Neuronal stem cell (in vitro differentiated cells): ENCODE measurements at regions not wholly inside any gene's neighbourhood (a gene's known extent, or its start where the extent isn't known, plus 50 kb on each side); places are given as distances from the start of the nearest gene placed in this dataset.

Source experiments
- DNase-seq: peaks from one replicate; pipeline ENCODE4 v3.0.0-alpha.2; 2013; ENCODE audit warnings: low spot score
- H2AFZ ChIP-seq: one replicate; pipeline ENCODE4 v1.6.1; 2013; ENCODE audit warnings: mild to moderate bottlenecking, low read length, inconsistent platforms
- H2AK5ac ChIP-seq: 2 replicates; pipeline ENCODE4 v1.6.1; 2013; ENCODE audit warnings: low read depth, mild to moderate bottlenecking, inconsistent platforms, low read length, moderate library complexity, mixed read lengths
- H2BK120ac ChIP-seq: 2 replicates; pipeline ENCODE4 v1.6.1; 2013; ENCODE audit warnings: low read depth, mild to moderate bottlenecking, inconsistent platforms, low read length, moderate library complexity, mixed read lengths
- H2BK12ac ChIP-seq: one replicate; pipeline ENCODE4 v1.6.1; 2013; ENCODE audit warnings: low read length, inconsistent platforms
- H2BK15ac ChIP-seq: 2 replicates; pipeline ENCODE4 v1.6.1; 2013; ENCODE audit warnings: mild to moderate bottlenecking, low read length, inconsistent platforms, mixed read lengths
- H2BK5ac ChIP-seq: one replicate; pipeline ENCODE4 v1.6.1; 2013; ENCODE audit warnings: inconsistent platforms, mild to moderate bottlenecking, low read length, moderate library complexity
- H3K14ac ChIP-seq: one replicate; pipeline ENCODE4 v1.6.1; 2013; ENCODE audit warnings: low read length, inconsistent platforms
- H3K18ac ChIP-seq: 2 replicates; pipeline ENCODE4 v1.6.1; 2013; ENCODE audit warnings: low read length, inconsistent platforms
- H3K23ac ChIP-seq: 2 replicates; pipeline ENCODE4 v1.6.1; 2013; ENCODE audit warnings: low read depth, mild to moderate bottlenecking, mixed read lengths, low read length, inconsistent platforms; ENCODE audit not compliant: poor library complexity
- H3K27ac ChIP-seq: replicated peaks from 3 replicates; pipeline ENCODE4 v1.5.1; 2013; ENCODE audit warnings: low read length, inconsistent platforms
- H3K27me3 ChIP-seq, 3 experiments: 2 replicates each; pipeline ENCODE4 v1.6.1; 2013; ENCODE audit warnings: low read length in 3 of 3, mild to moderate bottlenecking in 2 of 3, inconsistent platforms in 1 of 3, low read depth in 1 of 3, mixed read lengths in 1 of 3, moderate library complexity in 1 of 3; ENCODE audit not compliant: control insufficient read depth in 3 of 3, insufficient read depth in 3 of 3
- H3K36me3 ChIP-seq, 2 donors: replicated peaks in 1 of 2; 2 replicates each; pipeline ENCODE4 v1.6.1; 2013; ENCODE audit warnings: low read length in 2 of 2; ENCODE audit not compliant: control insufficient read depth in 2 of 2, insufficient read depth in 2 of 2
- H3K4ac ChIP-seq: 2 replicates; pipeline ENCODE4 v1.6.1; 2013; ENCODE audit warnings: inconsistent platforms, mild to moderate bottlenecking, low read length, moderate library complexity
- H3K4me1 ChIP-seq, 2 donors: 1 replicate in 1 of 2; 2 replicates in 1 of 2; pipeline ENCODE4 v1.6.1; 2013; ENCODE audit warnings: low read length in 2 of 2, low read depth in 1 of 2; ENCODE audit not compliant: control insufficient read depth in 2 of 2, insufficient read depth in 1 of 2
- H3K4me2 ChIP-seq: one replicate; pipeline ENCODE4 v1.6.1; 2013; ENCODE audit warnings: mild to moderate bottlenecking, low read length, inconsistent platforms; ENCODE audit not compliant: insufficient read depth, poor library complexity, severe bottlenecking
- H3K4me3 ChIP-seq, 2 donors: 2 replicates each; pipeline ENCODE4 v1.5.1; 2013; ENCODE audit warnings: low read length in 2 of 2, mild to moderate bottlenecking in 2 of 2, inconsistent platforms in 1 of 2, moderate library complexity in 1 of 2
- H3K79me1 ChIP-seq: one replicate; pipeline ENCODE4 v1.6.1; 2013; ENCODE audit warnings: low read depth, mild to moderate bottlenecking, inconsistent platforms, low read length, moderate library complexity
- H3K9ac ChIP-seq: one replicate; pipeline ENCODE4 v1.6.1; 2013; ENCODE audit warnings: mild to moderate bottlenecking, low read depth, low read length, inconsistent platforms; ENCODE audit not compliant: poor library complexity
- H3K9me3 ChIP-seq, 2 donors: replicated peaks in 1 of 2; 2 replicates each; pipeline versions ENCODE3 to v1.6.1; 2013; ENCODE audit warnings: low read length in 2 of 2, mild to moderate bottlenecking in 2 of 2, inconsistent platforms in 1 of 2, low read depth in 1 of 2, mixed read lengths in 1 of 2, moderate library complexity in 1 of 2; ENCODE audit not compliant: control insufficient read depth in 2 of 2, insufficient read depth in 1 of 2
- H4K8ac ChIP-seq: one replicate; pipeline ENCODE4 v1.6.1; 2013; ENCODE audit warnings: low read depth, mild to moderate bottlenecking, inconsistent platforms, low read length, moderate library complexity
- H4K91ac ChIP-seq: one replicate; pipeline ENCODE4 v1.6.1; 2013; ENCODE audit warnings: low read length, low read depth, mild to moderate bottlenecking, inconsistent platforms; ENCODE audit not compliant: poor library complexity
- WGBS, 2 donors: extraction: QIAGEN DNeasy Blood & Tissue Kit; methylation state at CpG; one replicate each; pipeline ENCODE4 v1.1.7; 2013; ENCODE audit warnings: missing lambda C conversion rate in 2 of 2, mixed read lengths in 1 of 2; ENCODE audit not compliant: insufficient read length in 2 of 2, insufficient replicate concordance in 1 of 2; ENCODE audit errors: extremely low coverage in 2 of 2; 5-methylcytosine and 5-hydroxymethylcytosine counted together

GRCh38 chr3:31050296-31050695 lies 155.8 kb upstream of the GADL1 start:
- no peak overlapping the region for H3K27ac ChIP-seq
- H2BK120ac ChIP-seq: no peak overlapping the region
- H3K4me2 ChIP-seq: no peak overlapping the region
- H4K8ac ChIP-seq: no peak overlapping the region
- no peak overlapping the region for H2AK5ac ChIP-seq
- H2AFZ ChIP-seq: no peak overlapping the region
- H3K36me3 ChIP-seq: no peaks in the 10 kb centered on the region
- no peak overlapping the region for H3K14ac ChIP-seq
- no peak overlapping the region for H2BK5ac ChIP-seq
- no peak overlapping the region for H3K4ac ChIP-seq
- no peak overlapping the region for H3K4me3 ChIP-seq
- no peak overlapping the region for H3K23ac ChIP-seq
- H2BK15ac ChIP-seq: no peak overlapping the region
- no peak overlapping the region for H3K18ac ChIP-seq
- no peak overlapping the region for H4K91ac ChIP-seq
- H3K9ac ChIP-seq: no peak overlapping the region
- no peaks in the 10 kb centered on the region for H3K27me3 ChIP-seq
- no peaks in the 10 kb centered on the region for H3K4me1 ChIP-seq
- DNase-seq: no peak
- H2BK12ac ChIP-seq: no peak overlapping the region
- H3K79me1 ChIP-seq: no peaks in the 10 kb centered on the region
- no peaks in the 10 kb centered on the region for H3K9me3 ChIP-seq

- Histone ChIP-seq H3K9ac (no peak overlapping the region), H3K4me2 (no peak overlapping the region), H3K4ac (no peak overlapping the region), H3K4me1 (no peaks in the 10 kb centered on the region), H3K36me3 (no peaks in the 10 kb centered on the region), H3K23ac (no peak overlapping the region), H2AFZ (no peak overlapping the region), H3K14ac (no peak overlapping the region), H2BK12ac (no peak overlapping the region), H4K8ac (no peak overlapping the region), H3K9me3 (no peaks in the 10 kb centered on the region), H3K79me1 (no peaks in the 10 kb centered on the region), H3K27me3 (no peaks in the 10 kb centered on the region), H3K27ac (no peak overlapping the region), H2BK15ac (no peak overlapping the region), H3K4me3 (no peak overlapping the region), H2BK5ac (no peak overlapping the region), H2AK5ac (no peak overlapping the region), H3K18ac (no peak overlapping the region), H4K91ac (no peak overlapping the region), H2BK120ac (no peak overlapping the region)
- DNase-seq: no peak
- no CpG with 5 or more reads among the region's 1 CpG for WGBS, 2 donors
These were observed 156.8 kb upstream of the GADL1 start for GRCh38 chr3:31051226-31051625.

- H3K4ac ChIP-seq: no peak overlapping the region
- no peak overlapping the region for H3K4me2 ChIP-seq
- H3K18ac ChIP-seq: no peak overlapping the region
- H4K8ac ChIP-seq: no peak overlapping the region
- no peak overlapping the region for H3K9ac ChIP-seq
- no peak overlapping the region for H3K23ac ChIP-seq
- no peaks in the 10 kb centered on the region for H3K4me1 ChIP-seq
- H3K27ac ChIP-seq: no peak overlapping the region
- no peak overlapping the region for H2BK12ac ChIP-seq
- no peak overlapping the region for H2BK15ac ChIP-seq
- no peak overlapping the region for H3K14ac ChIP-seq
- H2BK5ac ChIP-seq: no peak overlapping the region
- peaks cover 0 to 2% of the 10 kb centered on the region in 2 donors for H3K9me3 ChIP-seq
- H4K91ac ChIP-seq: no peak overlapping the region
- no peak overlapping the region for H2BK120ac ChIP-seq
- no peaks in the 10 kb centered on the region for H3K27me3 ChIP-seq
- WGBS, 2 donors: no CpG with 5 or more reads among the region's 1 CpG
- no peak overlapping the region for H3K4me3 ChIP-seq
- no peaks in the 10 kb centered on the region for H3K79me1 ChIP-seq
- DNase-seq: no peak
- no peak overlapping the region for H2AFZ ChIP-seq
- H2AK5ac ChIP-seq: no peak overlapping the region
- no peaks in the 10 kb centered on the region for H3K36me3 ChIP-seq
These were observed 158.8 kb upstream of the GADL1 start for GRCh38 chr3:31053299-31053698.

GRCh38 chr3:31054032-31054431 lies 159.6 kb upstream of the GADL1 start:
- Histone ChIP-seq H2BK120ac (no peak overlapping the region), H3K4me1 (no peaks in the 10 kb centered on the region), H3K14ac (no peak overlapping the region), H3K4ac (no peak overlapping the region), H4K8ac (no peak overlapping the region), H3K9me3 (peaks cover 0 to 2% of the 10 kb centered on the region in 2 donors), H2BK12ac (no peak overlapping the region), H3K23ac (no peak overlapping the region), H3K27me3 (no peaks in the 10 kb centered on the region), H2BK15ac (no peak overlapping the region), H3K4me2 (no peak overlapping the region), H3K36me3 (no peaks in the 10 kb centered on the region), H4K91ac (no peak overlapping the region), H2AFZ (no peak overlapping the region), H3K18ac (no peak overlapping the region), H2AK5ac (no peak overlapping the region), H3K4me3 (no peak overlapping the region), H3K9ac (no peak overlapping the region), H3K27ac (no peak overlapping the region), H3K79me1 (no peaks in the 10 kb centered on the region), H2BK5ac (no peak overlapping the region)
- WGBS, 2 donors: no CpG with 5 or more reads among the region's 6 CpGs
- no peak for DNase-seq
